ENCODE measurements at regions not wholly inside any gene's neighbourhood (a gene's known extent, or its start where the extent isn't known, plus 50 kb on each side); places are given as distances from the start of the nearest gene placed in this dataset.

DNA sequence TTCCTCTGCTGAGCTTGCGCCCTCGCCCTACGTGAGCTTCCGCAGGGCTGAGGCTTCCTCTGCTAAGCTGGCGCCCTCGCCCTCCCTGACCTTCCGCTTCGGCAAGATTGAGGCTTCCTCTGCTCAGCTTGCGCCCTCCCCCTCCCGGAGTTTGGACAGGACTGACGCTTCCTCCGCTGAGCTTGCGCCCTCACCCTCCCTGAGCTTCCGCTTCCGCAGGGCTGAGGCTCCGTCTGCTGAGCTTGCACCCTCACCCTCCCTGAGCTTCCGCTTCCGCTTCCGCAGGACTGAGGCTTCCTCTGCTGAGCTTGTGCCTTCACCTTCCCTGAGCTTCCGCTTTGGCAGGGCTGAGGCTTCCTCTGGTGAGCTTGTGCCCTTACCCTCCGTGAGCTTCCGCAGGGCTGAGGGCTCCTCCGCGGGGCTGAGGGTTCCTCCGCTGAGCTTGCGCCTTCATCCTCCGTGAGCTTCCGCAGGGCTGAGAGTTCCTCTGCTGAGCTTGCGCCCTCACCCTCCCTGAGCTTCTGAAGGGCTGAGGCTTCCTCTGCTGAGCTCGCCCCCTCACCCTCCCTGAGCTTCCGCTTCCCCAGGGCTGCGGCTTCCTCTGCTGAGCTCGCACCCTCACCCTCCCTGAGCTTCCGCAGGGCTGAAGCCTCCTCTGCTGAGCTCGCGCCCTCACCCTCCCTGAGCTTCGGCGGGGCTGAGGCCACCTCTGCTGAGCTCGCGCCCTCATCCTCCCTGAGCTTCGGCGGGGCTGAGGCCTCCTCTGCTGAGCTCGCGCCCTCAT lies 753.6 kb upstream of the TPTE start (continued):
- TF ChIP-seq, protein P1, sequence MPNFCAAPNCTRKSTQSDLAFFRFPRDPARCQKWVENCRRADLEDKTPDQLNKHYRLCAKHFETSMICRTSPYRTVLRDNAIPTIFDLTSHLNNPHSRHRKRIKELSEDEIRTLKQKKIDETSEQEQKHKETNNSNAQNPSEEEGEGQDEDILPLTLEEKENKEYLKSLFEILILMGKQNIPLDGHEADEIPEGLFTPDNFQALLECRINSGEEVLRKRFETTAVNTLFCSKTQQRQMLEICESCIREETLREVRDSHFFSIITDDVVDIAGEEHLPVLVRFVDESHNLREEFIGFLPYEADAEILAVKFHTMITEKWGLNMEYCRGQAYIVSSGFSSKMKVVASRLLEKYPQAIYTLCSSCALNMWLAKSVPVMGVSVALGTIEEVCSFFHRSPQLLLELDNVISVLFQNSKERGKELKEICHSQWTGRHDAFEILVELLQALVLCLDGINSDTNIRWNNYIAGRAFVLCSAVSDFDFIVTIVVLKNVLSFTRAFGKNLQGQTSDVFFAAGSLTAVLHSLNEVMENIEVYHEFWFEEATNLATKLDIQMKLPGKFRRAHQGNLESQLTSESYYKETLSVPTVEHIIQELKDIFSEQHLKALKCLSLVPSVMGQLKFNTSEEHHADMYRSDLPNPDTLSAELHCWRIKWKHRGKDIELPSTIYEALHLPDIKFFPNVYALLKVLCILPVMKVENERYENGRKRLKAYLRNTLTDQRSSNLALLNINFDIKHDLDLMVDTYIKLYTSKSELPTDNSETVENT (CRISPR knock-in tag; IDR thresholded peaks at IDR 0.05) = no peak
- no peak for TF ChIP-seq E2F4 (CRISPR knock-in tag; IDR thresholded peaks at IDR 0.05; ENCODE audit: low read depth)
- peak; percentile 66 for TF ChIP-seq ETV1 (tag; conservative IDR thresholded peaks at IDR 0.05; ENCODE audit: low read depth)
- peak; percentile 28; the same call in 1 of the 2 replicates for TF ChIP-seq CTBP1 (IDR thresholded peaks at IDR 0.05; ENCODE audit: borderline replicate concordance)
- peak; percentile 51 for TF ChIP-seq TBP (optimal IDR thresholded peaks at IDR 0.05; ENCODE audit: low read depth, low read length)
- TF ChIP-seq CCNT2 (IDR thresholded peaks at IDR 0.05; ENCODE audit: borderline replicate concordance, extremely low read depth, insufficient read length, low read depth, low read length) = peak; percentile 12
- TF ChIP-seq ETS2 (tag; IDR thresholded peaks at IDR 0.05; ENCODE audit: borderline replicate concordance, poor library complexity, severe bottlenecking) = no peak
- peak; percentile 69 for TF ChIP-seq POLR2A (conservative IDR thresholded peaks at IDR 0.05)
- no peak for TF ChIP-seq TRIM28 (IDR thresholded peaks at IDR 0.05)
